Fibroblast of lung (primary cell): ENCODE measurements at regions not wholly inside any gene's neighbourhood (a gene's known extent, or its start where the extent isn't known, plus 50 kb on each side); places are given as distances from the start of the nearest gene placed in this dataset.

Source experiments
- EZH2 ChIP-seq: IDR thresholded peaks from 2 replicates; pipeline ENCODE4 v1.5.1; 2012; ENCODE audit warnings: low read length, control low read depth, mild to moderate bottlenecking; ENCODE audit errors: missing control alignments
- TF ChIP-seq, protein P1 (sequence below), 2 donors: IDR thresholded peaks in 1 of 2; conservative IDR thresholded peaks in 1 of 2; 1 replicate in 1 of 2; 2 replicates in 1 of 2; pipeline ENCODE4 v1.5.1; 2011 to 2012; ENCODE audit warnings: low read length in 2 of 2, control low read depth in 1 of 2, inconsistent platforms in 1 of 2, low read depth in 1 of 2, mild to moderate bottlenecking in 1 of 2

DNA sequence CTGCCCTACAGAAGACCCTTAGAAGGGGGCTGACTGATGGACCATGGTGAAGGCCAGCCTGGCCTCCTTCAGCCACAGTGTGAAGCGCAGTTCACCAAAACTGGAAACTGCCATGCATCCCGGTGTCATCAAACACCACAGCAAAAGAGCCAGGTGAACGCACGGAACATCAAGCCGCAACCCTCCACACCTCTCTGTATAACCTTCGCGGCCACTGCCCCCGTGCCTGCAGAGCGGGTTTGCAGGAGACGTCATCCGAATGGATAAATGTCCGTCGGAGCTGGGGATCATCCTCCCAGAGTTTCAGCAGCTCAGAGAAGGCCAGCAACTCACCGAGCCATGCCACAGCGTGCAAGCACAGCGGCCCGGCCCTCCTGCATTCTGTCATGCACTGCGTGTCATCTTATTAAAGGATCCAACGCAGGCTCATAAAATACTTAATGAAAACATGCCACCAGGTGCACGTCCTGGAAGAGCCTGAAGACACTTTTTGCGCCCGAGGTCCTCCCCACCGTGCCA lies 309.9 kb downstream of the BRD1 start:
- TF ChIP-seq, protein P1, sequence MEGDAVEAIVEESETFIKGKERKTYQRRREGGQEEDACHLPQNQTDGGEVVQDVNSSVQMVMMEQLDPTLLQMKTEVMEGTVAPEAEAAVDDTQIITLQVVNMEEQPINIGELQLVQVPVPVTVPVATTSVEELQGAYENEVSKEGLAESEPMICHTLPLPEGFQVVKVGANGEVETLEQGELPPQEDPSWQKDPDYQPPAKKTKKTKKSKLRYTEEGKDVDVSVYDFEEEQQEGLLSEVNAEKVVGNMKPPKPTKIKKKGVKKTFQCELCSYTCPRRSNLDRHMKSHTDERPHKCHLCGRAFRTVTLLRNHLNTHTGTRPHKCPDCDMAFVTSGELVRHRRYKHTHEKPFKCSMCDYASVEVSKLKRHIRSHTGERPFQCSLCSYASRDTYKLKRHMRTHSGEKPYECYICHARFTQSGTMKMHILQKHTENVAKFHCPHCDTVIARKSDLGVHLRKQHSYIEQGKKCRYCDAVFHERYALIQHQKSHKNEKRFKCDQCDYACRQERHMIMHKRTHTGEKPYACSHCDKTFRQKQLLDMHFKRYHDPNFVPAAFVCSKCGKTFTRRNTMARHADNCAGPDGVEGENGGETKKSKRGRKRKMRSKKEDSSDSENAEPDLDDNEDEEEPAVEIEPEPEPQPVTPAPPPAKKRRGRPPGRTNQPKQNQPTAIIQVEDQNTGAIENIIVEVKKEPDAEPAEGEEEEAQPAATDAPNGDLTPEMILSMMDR (conservative IDR thresholded peaks at IDR 0.05 in 1 of 2, IDR thresholded peaks at IDR 0.05 in 1 of 2; ENCODE audit: low read depth in 1 of 2, low read length in 2 of 2): no peak
- no peak for TF ChIP-seq EZH2
